Liver (tissue), 8 donors: ENCODE measurements at regions not wholly inside any gene's neighbourhood (a gene's known extent, or its start where the extent isn't known, plus 50 kb on each side); places are given as distances from the start of the nearest gene placed in this dataset.
A peak's percentile ranks its signal among the peaks of the same experiment; 100 is the strongest.
"Not testable (repeated sequence)": the region's sequence is repeated elsewhere in the genome, so short reads cannot be mapped to it uniquely, and the experiment has no call there.

Source experiments
- DNase-seq: peaks from one replicate; pipeline ENCODE4 v3.0.0-alpha.2; 2017; ENCODE audit warnings: low spot score
- H3K27ac ChIP-seq, 2 donors: one replicate each; pipeline ENCODE4 v1.7.0; 2013; ENCODE audit warnings: inconsistent platforms in 2 of 2, low read length in 2 of 2, control low read depth in 1 of 2, low read depth in 1 of 2, mild to moderate bottlenecking in 1 of 2
- H3K27me3 ChIP-seq, 4 donors: one replicate each; pipeline versions ENCODE4 v1.6.1 to v1.7.0; 2013; ENCODE audit warnings: low read length in 3 of 4, inconsistent platforms in 1 of 4, mild to moderate bottlenecking in 1 of 4, moderate library complexity in 1 of 4; ENCODE audit not compliant: control insufficient read depth in 4 of 4, insufficient read depth in 4 of 4
- H3K36me3 ChIP-seq, 4 donors: one replicate each; pipeline versions ENCODE4 v1.6.1 to v1.7.0; 2013; ENCODE audit warnings: low read length in 3 of 4, mild to moderate bottlenecking in 3 of 4, low read depth in 1 of 4, moderate library complexity in 1 of 4; ENCODE audit not compliant: control insufficient read depth in 4 of 4, insufficient read depth in 3 of 4
- H3K4me1 ChIP-seq, 4 donors: one replicate each; pipeline versions ENCODE4 v1.6.1 to v1.7.0; 2013; ENCODE audit warnings: low read length in 3 of 4, mild to moderate bottlenecking in 3 of 4, moderate library complexity in 1 of 4; ENCODE audit not compliant: control insufficient read depth in 4 of 4, insufficient read depth in 4 of 4
- H3K4me3 ChIP-seq, 3 donors: one replicate each; pipeline versions ENCODE4 v1.6.1 to v1.7.0; 2013; ENCODE audit warnings: low read length in 3 of 3, control low read depth in 1 of 3, low read depth in 1 of 3, mild to moderate bottlenecking in 1 of 3
- H3K9ac ChIP-seq, 2 donors: one replicate each; pipeline ENCODE4 v1.7.0; 2013; ENCODE audit warnings: low read length in 2 of 2, mild to moderate bottlenecking in 2 of 2, moderate library complexity in 2 of 2, control low read depth in 1 of 2, low read depth in 1 of 2
- H3K9me3 ChIP-seq, 4 donors: one replicate each; pipeline versions ENCODE4 v1.6.1 to v1.7.0; 2013; ENCODE audit warnings: low read length in 3 of 4; ENCODE audit not compliant: control insufficient read depth in 4 of 4
- FOXA2 ChIP-seq: IDR thresholded peaks from 2 replicates; pipeline ENCODE4 v1.6.1; 2016; ENCODE audit warnings: antibody characterized with exemption
- HNF4A ChIP-seq, 2 donors: conservative IDR thresholded peaks; 2 replicates each; pipeline ENCODE4 v1.6.1; 2016; ENCODE audit warnings: antibody characterized with exemption in 2 of 2, mild to moderate bottlenecking in 2 of 2
- RXRA ChIP-seq, 2 donors: IDR thresholded peaks; 2 replicates each; pipeline ENCODE4 v1.6.1; 2017 to 2018; ENCODE audit warnings: antibody characterized with exemption in 2 of 2, mild to moderate bottlenecking in 1 of 2
- SP1 ChIP-seq: IDR thresholded peaks from 2 replicates; pipeline ENCODE4 v1.6.1; 2018; ENCODE audit warnings: antibody characterized with exemption, mild to moderate bottlenecking
- YY1 ChIP-seq: IDR thresholded peaks from 2 replicates; pipeline ENCODE4 v1.6.1; 2016; ENCODE audit warnings: antibody characterized with exemption, mild to moderate bottlenecking
- WGBS: extraction: QIAGEN DNeasy Blood & Tissue Kit; methylation state at CpG from one replicate; pipeline ENCODE4 v1.1.7; 2013; 5-methylcytosine and 5-hydroxymethylcytosine counted together
- TF ChIP-seq, protein P1 (sequence below): fragments of 150-350 bp; IDR thresholded peaks from 2 replicates; pipeline ENCODE4 v1.5.1; 2017; ENCODE audit warnings: improper control_type of control experiment, low read depth, low read length; ENCODE audit not compliant: missing input control
- donor health status: healthy.
- donor health status: healthy.
- donor health status: healthy.
- donor health status: healthy.
- donor health status: healthy.

DNA sequence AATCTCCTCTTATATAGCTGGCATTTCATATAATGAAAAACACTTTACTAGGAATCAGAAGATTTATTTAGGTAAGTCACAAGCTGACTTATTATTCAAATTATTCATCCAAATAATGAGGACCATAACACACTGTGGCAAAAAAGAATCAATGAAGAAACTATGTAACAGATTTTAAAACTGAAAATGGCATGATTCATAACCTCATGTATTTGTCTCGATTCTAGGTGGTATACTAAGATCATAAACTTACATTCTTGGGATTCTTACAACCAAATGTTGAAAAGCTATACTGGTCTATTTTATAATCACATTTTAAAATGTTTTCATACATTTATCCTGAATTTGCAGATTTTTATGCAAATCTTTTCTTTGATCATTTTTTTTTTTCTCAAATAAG is 69.6 kb upstream of the ZSCAN2 start:
- H3K4me3 ChIP-seq, H3K9me3 ChIP-seq, H3K36me3 ChIP-seq, H3K27ac ChIP-seq, H3K4me1 ChIP-seq, H3K9ac ChIP-seq, DNase-seq, H3K27me3 ChIP-seq: not testable (repeated sequence)
- 85% methylated on average over 1 of the region's 1 CpG for WGBS

DNA sequence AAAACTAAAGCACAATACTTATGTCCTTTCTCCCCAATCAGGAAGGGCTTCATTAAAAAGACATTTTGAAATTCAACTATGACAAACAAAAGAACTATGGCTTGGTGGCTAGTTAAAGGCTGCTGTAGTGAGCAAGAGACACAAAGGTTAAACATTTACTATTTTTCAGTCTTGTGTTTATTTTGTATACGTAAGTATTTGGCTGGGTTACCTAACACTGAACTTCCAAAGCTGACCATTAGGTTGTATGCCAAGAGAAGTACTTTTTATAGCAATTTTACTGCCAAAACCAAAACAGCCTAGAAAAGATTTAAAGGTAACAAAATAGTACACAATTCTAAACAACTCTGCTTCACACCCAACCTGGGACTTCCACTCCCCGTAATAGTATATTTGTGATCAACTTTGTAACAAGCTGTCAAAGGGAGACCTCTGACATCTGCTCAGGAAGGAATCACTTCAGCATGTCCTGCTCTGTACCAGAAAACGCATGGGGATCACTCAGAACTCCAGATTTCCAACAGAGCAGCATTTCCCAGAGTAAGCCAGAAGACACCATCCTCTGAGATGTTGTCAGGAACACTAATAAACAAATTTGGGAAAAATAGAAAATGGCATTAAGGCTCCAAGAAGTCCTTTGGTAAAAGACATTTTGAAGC is 69.0 kb upstream of the ZSCAN2 start:
- peak overlapping the region; percentile 46 to 60 for H3K27ac ChIP-seq

DNA sequence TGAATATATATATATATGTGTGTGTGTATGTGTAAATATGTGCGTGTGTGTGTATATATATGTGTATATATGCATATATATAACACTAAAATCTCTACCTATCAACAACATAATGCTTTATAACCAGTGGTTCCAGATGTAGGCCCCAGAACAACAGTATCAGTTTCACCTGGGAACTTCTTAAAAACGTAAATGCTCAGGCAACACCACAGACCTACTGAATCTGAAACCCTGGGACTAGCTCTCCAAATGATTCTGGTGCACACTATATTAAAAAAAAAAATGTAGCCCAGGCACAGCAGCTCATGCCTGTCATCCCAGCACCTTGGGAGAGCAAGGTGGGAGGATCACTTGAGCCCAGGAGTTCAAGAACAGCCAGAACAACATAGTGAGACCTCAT is 67.1 kb upstream of the ZSCAN2 start:
- H3K4me3 ChIP-seq, H3K36me3 ChIP-seq: not testable (repeated sequence)
- WGBS, result 95% methylated on average over 2 of the region's 2 CpGs

More for the DNA sequence above, 69.0 kb upstream of the ZSCAN2 start:
- not testable (repeated sequence) for H3K27me3 ChIP-seq, H3K36me3 ChIP-seq, DNase-seq, H3K4me1 ChIP-seq, H3K4me3 ChIP-seq, H3K9me3 ChIP-seq
- H3K9ac ChIP-seq, result peak overlapping the region in 1 of 2 donors; percentile 49
- peak; percentile 33 for TF ChIP-seq YY1
- peak; percentile 54 for TF ChIP-seq SP1
- peak in 1 of 2 donors; percentile 40 for TF ChIP-seq RXRA (IDR thresholded peaks at IDR 0.05)
- peak; percentile 45 for TF ChIP-seq FOXA2
- TF ChIP-seq HNF4A (conservative IDR thresholded peaks at IDR 0.05), result peak in 1 of 2 donors; percentile 23
- TF ChIP-seq, protein P1, sequence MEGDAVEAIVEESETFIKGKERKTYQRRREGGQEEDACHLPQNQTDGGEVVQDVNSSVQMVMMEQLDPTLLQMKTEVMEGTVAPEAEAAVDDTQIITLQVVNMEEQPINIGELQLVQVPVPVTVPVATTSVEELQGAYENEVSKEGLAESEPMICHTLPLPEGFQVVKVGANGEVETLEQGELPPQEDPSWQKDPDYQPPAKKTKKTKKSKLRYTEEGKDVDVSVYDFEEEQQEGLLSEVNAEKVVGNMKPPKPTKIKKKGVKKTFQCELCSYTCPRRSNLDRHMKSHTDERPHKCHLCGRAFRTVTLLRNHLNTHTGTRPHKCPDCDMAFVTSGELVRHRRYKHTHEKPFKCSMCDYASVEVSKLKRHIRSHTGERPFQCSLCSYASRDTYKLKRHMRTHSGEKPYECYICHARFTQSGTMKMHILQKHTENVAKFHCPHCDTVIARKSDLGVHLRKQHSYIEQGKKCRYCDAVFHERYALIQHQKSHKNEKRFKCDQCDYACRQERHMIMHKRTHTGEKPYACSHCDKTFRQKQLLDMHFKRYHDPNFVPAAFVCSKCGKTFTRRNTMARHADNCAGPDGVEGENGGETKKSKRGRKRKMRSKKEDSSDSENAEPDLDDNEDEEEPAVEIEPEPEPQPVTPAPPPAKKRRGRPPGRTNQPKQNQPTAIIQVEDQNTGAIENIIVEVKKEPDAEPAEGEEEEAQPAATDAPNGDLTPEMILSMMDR, result peak; percentile 28
- 29% methylated on average over 3 of the region's 3 CpGs for WGBS

DNA sequence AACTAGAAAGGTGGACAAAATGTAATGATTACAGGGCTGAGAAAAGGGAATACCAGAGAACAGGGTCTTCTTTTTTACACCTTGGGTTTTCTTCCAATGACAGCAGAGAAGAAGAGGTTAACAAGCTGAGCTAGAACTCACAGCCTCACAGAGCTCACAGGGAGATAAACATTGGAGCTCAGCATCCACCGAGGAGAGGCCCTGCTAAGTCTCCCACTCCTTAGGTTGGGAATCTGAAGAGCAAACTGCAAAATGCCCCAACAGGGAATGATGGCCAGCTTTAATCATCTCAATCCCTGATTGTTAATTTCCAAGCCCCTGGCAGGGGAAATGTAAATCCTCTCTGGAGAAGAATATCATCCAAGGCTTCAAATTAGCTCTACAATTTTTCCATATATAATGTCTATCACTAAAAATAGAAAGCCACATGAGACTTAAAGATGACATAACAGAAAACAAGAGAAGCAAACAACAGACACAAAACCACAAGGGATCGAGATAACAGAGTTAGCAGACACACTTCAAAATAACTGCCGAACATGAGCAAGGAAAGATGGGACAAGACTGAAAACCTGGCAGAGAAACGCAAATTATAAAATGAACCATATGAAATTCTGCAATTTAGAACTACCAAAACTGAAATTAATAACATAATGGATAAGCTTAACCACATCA is 66.1 kb upstream of the ZSCAN2 start:
- not testable (repeated sequence) for H3K4me3 ChIP-seq, H3K36me3 ChIP-seq, H3K9ac ChIP-seq, DNase-seq, H3K4me1 ChIP-seq, H3K27me3 ChIP-seq, H3K27ac ChIP-seq, H3K9me3 ChIP-seq
- WGBS, result 73% methylated on average over 4 of the region's 4 CpGs

More for the DNA sequence above, 67.1 kb upstream of the ZSCAN2 start:
- H3K9ac ChIP-seq, H3K4me1 ChIP-seq, H3K9me3 ChIP-seq, H3K27me3 ChIP-seq, DNase-seq, H3K27ac ChIP-seq: not testable (repeated sequence)

DNA sequence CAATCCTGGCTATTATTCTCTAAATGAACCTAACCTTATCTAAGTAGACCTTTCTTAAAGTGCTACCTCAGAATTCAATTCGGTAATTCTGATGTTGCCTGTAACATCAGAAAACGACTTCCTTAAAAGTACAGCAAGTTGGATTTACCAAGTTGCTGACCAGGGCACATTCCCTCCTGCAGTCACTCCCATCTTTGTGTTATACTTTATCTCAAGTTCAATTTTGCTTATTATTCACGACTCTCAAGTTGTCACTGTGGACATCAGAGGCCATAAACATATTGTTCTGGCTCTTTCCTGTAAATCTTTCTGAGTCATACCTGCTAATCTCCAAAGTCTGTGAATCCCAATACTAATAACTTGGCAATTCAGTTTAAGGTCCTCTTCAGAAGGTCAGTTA is 64.6 kb upstream of the ZSCAN2 start:
- not testable (repeated sequence) for H3K27me3 ChIP-seq, H3K36me3 ChIP-seq, DNase-seq, H3K4me1 ChIP-seq, H3K27ac ChIP-seq, H3K9ac ChIP-seq, H3K4me3 ChIP-seq, H3K9me3 ChIP-seq
- WGBS, result 75% methylated on average over 3 of the region's 3 CpGs

DNA sequence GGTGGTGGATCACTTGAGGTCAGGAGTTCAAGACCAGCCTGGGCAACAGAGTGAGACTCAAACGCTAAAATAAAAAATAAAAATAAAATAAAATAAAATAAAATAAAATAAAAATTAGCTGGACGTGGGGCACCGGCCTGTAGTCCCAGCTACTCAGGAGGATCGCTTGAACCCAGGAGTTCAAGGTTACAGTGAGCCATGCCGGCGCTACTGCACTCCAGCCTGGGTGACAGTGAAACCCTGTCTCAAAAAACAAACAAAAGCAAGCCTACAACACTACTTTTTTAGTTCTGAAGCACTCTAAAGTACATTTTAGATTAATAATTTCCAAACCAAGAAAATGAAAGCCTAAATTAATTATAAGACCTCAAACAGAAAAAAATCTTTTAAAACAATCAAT is 56.2 kb upstream of the ZSCAN2 start:
- H3K27me3 ChIP-seq, H3K4me1 ChIP-seq, H3K9ac ChIP-seq, H3K9me3 ChIP-seq, H3K36me3 ChIP-seq, DNase-seq, H3K4me3 ChIP-seq, H3K27ac ChIP-seq: not testable (repeated sequence)
- 42% methylated on average over 6 of the region's 6 CpGs for WGBS

DNA sequence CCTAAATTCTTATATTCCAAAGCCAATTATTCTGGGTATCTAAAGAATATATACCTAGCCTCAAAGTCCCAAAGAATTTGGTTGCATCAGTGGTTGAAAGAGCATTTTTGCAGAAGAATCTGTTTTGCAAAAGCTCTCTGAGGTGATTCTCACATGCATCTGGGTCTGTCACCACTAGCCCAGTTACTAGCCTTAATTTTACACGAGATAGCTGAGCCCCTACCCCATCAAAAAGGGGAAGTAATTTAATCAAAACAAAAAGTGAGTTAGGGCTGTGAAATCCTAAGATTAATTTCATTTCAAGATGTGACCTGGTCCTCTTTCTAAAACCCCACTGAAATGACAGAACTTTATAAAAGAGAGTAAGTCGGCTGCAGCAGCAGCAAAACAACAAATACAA is 53.7 kb upstream of the ZSCAN2 start:
- not testable (repeated sequence) for H3K4me1 ChIP-seq, H3K9ac ChIP-seq, H3K36me3 ChIP-seq, DNase-seq, H3K27me3 ChIP-seq, H3K4me3 ChIP-seq, H3K27ac ChIP-seq, H3K9me3 ChIP-seq
- 87% methylated on average over 2 of the region's 2 CpGs for WGBS
